NCI-H1105 (cell line): ENCODE measurements at regions not wholly inside any gene's neighbourhood (a gene's known extent, or its start where the extent isn't known, plus 50 kb on each side); places are given as distances from the start of the nearest gene placed in this dataset.
"Not testable (repeated sequence)": the region's sequence is repeated elsewhere in the genome, so short reads cannot be mapped to it uniquely, and the experiment has no call there.

ENCODE experiments used
- DNase-seq: peaks from one replicate; lab custom pipeline; 2025; lab: John Stamatoyannopoulos, UW

GRCh38 chr5:39542511-39543285 lies 117.9 kb upstream of the DAB2 start:
- no peak for DNase-seq

- DNase-seq, result no peak
Observed at GRCh38 chr5:39541920-39542319, 117.1 kb upstream of the DAB2 start.

DNA sequence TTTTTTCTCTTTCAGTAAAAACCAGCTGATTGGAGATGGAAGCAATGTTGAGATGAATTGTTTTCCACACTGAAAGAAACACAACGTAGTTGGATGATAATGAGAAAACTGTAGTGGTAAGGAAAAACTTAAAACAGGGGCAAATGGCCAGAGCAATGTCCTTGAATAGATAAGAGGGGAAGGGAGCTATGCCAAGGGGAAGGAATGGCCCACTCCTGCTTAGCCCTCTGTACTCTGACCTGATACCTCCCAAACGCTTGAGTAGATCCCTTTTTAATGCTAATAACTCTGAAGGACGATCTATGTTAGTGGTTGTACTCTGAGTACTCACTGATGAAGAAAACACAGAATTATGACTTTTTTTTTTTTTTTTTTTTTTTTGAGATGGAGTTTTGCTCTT lies 114.7 kb upstream of the DAB2 start:
- DNase-seq, result no peak

GRCh38 chr5:39534690-39535089 lies 109.9 kb upstream of the DAB2 start:
- DNase-seq, result no peak

DNA sequence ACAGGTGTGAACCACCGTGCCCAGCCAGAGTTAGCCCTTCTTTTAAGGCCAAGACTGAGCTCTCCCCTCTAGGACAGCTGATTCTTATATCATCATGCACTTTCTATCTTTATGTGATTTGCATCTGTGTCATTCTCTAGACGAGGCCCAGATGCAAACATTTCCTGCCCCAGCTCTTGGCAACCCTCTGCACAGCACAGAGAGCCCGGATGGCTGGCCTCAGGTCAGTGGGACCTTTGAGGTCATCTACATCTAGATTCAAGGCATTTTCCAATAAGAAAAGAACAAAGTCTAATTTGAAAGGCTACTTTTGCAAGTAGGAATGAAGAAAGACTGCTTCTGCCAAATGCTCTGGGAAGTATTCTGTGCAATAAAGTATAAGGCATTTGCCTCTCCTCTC lies 109.0 kb upstream of the DAB2 start:
- no peak for DNase-seq

- no peak for DNase-seq
Observed at GRCh38 chr5:39532511-39532910, 107.7 kb upstream of the DAB2 start.

DNA sequence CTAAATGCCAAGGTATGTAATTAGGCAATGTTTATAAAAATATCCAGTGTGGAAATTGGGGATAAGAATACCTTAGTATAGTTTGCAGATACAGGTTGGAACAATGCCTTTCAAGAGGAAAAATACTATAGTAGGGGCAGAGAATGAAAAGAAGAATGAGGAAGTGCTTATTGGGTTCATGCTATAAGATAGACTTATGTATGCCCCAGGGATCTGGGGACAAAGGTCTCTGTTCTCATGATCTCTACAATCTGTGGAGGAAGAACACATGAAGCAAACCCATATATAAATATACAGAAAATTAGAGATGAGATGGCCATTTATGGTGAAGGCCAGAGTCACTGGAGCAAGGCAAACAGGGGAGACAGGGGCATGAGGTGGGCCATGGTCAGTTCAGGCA lies 106.5 kb upstream of the DAB2 start:
- DNase-seq, result no peak

GRCh38 chr5:39526914-39527477 lies 102.2 kb upstream of the DAB2 start:
- DNase-seq, result no peak

- DNase-seq, result not testable (repeated sequence)
Observed at GRCh38 chr5:39525781-39526180, 101.0 kb upstream of the DAB2 start.

GRCh38 chr5:39525271-39525670 lies 100.5 kb upstream of the DAB2 start:
- no peak for DNase-seq

DNA sequence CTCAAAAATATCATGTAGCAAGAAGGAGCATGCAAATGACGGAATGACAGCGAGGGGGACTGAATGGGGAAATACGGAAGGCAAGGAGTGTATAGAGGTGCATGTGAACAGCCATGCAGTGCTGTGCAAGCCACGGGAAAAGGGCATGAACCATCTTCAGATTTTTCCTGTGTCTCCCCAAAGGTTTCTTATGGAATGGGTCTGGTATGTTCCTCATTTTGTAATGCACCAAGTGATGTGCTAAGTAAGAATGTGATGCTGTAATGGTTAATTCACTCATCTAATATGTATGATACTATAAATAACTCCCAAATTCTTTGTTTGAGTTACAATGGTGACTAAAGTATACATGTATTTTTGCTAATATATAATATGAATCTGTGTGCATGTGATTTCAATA lies 99.0 kb upstream of the DAB2 start:
- DNase-seq, result no peak

GRCh38 chr5:39521940-39522590 lies 97.3 kb upstream of the DAB2 start:
- no peak for DNase-seq

GRCh38 chr5:39521098-39521860 lies 96.5 kb upstream of the DAB2 start:
- no peak for DNase-seq

DNA sequence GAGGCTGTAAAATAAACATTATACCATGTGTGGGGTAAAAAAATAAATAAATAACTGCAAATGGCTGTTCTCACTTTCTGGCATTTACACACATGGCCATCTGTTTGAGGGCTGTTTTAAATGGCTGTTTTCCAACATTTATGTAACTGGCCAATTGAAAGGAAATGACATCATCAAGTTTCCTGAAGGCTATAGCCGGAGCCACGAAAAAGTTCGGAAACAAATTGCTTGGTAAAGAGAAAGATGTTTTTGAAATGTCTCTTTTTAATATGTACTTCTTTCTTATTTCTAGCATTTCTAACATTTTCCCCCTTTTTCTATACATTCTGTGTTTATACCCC lies 95.4 kb upstream of the DAB2 start:
- no peak for DNase-seq

DNA sequence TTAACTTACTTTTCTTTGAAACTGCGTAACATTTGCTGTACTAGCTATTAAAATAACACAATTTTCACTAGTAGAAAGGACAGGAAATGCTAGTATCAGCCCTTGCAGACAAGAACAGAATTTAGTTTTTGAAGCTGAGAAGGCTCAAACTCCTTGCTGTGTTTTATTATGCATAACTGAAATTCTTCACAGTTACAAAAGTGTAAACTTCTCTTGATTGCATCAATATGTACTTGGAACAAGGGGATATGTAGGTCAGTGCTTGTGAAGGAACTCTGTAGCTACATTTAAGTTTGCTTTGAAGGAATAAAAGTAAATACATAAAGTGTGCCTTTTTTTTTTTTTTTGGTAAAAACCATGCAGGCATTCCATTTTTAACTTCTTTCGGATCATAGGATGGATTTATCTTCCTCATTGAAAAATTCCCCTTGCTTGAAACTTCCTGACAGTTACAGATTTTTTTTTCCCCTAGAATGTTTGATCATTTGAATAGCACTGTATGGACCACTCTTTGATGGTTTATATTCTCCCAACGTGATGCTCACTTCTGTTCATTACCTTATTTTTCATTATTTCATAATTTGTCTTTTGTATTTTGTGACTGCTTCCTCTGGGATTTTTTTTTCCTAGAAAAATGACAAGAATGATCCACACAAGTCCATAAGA lies 94.9 kb upstream of the DAB2 start:
- no peak for DNase-seq

- no peak for DNase-seq
Observed at GRCh38 chr5:39519079-39519478, 94.3 kb upstream of the DAB2 start.

DNA sequence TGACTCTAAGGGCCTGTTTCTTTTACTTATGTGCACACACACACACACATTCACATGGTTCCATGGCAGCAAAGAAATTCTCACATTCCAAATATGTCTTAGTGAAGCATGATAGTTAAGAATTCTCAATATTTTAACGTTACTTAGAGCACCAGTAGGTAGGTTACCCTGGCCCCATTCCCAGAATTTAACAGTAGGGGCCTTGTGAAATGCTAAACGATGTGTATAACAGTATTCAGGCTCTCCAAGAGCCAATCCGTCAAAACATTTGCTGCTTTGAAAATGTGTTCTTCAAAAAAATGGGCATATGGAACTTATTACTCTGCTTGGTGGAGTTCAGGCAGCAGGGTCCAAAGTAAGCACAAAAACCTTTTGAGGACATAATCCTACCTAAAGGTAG lies 93.7 kb upstream of the DAB2 start:
- no peak for DNase-seq

GRCh38 chr5:39517800-39518199 lies 93.0 kb upstream of the DAB2 start:
- no peak for DNase-seq

GRCh38 chr5:39515881-39516280 lies 91.1 kb upstream of the DAB2 start:
- DNase-seq, result no peak

DNA sequence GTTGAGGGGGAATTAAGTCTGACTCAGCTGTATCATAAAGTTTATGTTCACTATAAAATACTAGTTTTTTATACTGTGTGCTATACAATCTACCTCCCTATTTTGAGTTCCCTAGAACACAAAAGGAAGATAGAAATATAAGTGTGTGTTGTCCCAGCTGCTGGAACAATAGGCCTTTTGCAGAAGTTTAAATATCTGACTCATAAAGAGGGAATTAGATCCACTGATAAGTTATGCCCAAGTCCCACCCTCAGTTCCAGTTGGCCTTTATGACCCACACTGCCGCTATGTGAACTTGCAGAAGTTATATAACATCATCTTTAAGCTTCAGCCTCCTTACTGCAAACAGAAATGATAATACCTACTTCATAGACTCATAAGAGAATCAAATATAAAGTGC lies 88.5 kb upstream of the DAB2 start:
- DNase-seq, result no peak

DNA sequence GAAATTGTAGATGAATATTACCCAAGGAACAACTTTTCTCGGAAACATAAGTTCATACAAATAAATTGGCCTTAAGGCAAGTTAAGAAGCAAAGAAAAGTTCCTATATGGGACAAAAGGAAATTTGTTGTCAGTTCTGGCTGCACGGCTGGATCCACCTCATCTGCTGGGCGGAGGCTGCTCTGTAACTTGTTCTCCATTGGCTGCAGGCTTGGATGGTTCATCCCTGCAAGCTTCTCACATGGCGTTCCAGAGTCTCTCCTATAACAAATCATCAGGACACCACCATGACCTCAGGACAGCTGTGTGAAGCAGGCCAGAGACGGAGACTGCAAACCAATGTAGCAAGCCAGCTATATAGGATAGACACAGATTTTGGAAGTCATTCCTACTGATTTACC lies 81.4 kb upstream of the DAB2 start:
- DNase-seq, result no peak

- DNase-seq, result no peak
Observed at GRCh38 chr5:39505791-39506190, 81.0 kb upstream of the DAB2 start.
